Transverse colon (tissue), 3 donors: ENCODE measurements at regions not wholly inside any gene's neighbourhood (a gene's known extent, or its start where the extent isn't known, plus 50 kb on each side); places are given as distances from the start of the nearest gene placed in this dataset.

ENCODE experiments used
- CTCF ChIP-seq, 5 experiments: fragments of 200-600 bp in 3 of 5; fragments of 450-650 bp in 2 of 5; sonication (generic) in 3 of 5; IDR thresholded peaks; 1 replicate in 2 of 5; 2 replicates in 3 of 5; pipeline ENCODE4 v1.5.1; 2016 to 2017; ENCODE audit warnings: antibody characterized with exemption in 5 of 5, inconsistent platforms in 3 of 5, mild to moderate bottlenecking in 2 of 5, moderate library complexity in 1 of 5
- EP300 ChIP-seq: sonication (generic); formaldehyde crosslinking; IDR thresholded peaks from one replicate; pipeline ENCODE4 v1.6.1; 2017; ENCODE audit warnings: antibody characterized with exemption, low read depth

- TF ChIP-seq CTCF (IDR thresholded peaks at IDR 0.05) (no peak), EP300 (no peak)
Observed at GRCh38 chr14:65877624-65878023, 465.1 kb downstream of the FUT8 start.
